GM12891 (cell line): ENCODE measurements at regions not wholly inside any gene's neighbourhood (a gene's known extent, or its start where the extent isn't known, plus 50 kb on each side); places are given as distances from the start of the nearest gene placed in this dataset.

Source experiments
- PAX5 ChIP-seq: IDR thresholded peaks from 2 replicates; pipeline ENCODE4 v1.6.1; 2011; ENCODE audit warnings: low read length, moderate library complexity, mild to moderate bottlenecking; ENCODE audit not compliant: insufficient read depth, severe bottlenecking
- POLR2A ChIP-seq: IDR thresholded peaks from 2 replicates; pipeline ENCODE4 v1.6.1; 2011; ENCODE audit warnings: low read depth, low read length, control low read depth
- POLR2AphosphoS5 ChIP-seq: IDR thresholded peaks from 2 replicates; pipeline ENCODE4 v1.6.1; 2011; ENCODE audit warnings: low read depth, low read length, control low read depth
- POU2F2 ChIP-seq: IDR thresholded peaks from 2 replicates; pipeline ENCODE4 v1.6.1; 2011; ENCODE audit warnings: low read depth, mild to moderate bottlenecking, control low read depth, low read length, moderate library complexity
- SPI1 ChIP-seq: IDR thresholded peaks from 2 replicates; pipeline ENCODE4 v1.6.1; 2011; ENCODE audit warnings: low read depth, low read length, control low read depth
- TAF1 ChIP-seq: IDR thresholded peaks from 2 replicates; pipeline ENCODE4 v1.6.1; 2011; ENCODE audit warnings: low read depth, low read length, control low read depth

GRCh38 chr11:110356762-110357671 lies 60.6 kb upstream of the RDX start:
- TF ChIP-seq POLR2A (no peak), POLR2AphosphoS5 (no peak), SPI1 (no peak), TAF1 (no peak), PAX5 (no peak), POU2F2 (no peak)
